ENCODE measurements at regions not wholly inside any gene's neighbourhood (a gene's known extent, or its start where the extent isn't known, plus 50 kb on each side); places are given as distances from the start of the nearest gene placed in this dataset.

GRCh38 chr10:30781670-30782121 lies 152.1 kb upstream of the LYZL2 start:
- no peak for DNase-seq (ENCODE audit: low spot score)
- in situ Hi-C loops (cut with MboI; ENCODE audit: low sequenced_read_pairs, unreplicated experiment) = loop anchor here (25.0 kb wide), 1 partner anchor 706 kb away; no protein-coding TSS in a partner anchor

GRCh38 chr10:30778769-30779168 lies 149.2 kb upstream of the LYZL2 start:
- DNase-seq (ENCODE audit: low spot score) = no peak
- no peak for TF ChIP-seq CTCF (IDR thresholded peaks at IDR 0.05; ENCODE audit: borderline replicate concordance, control extremely low read depth, extremely low read depth, insufficient read depth, missing control alignments)
- in situ Hi-C loops (cut with MboI; ENCODE audit: low sequenced_read_pairs, unreplicated experiment) = loop anchor here (25.0 kb wide), 1 partner anchor 709 kb away; no protein-coding TSS in a partner anchor

More at GRCh38 chr10:30781670-30782121, 152.1 kb upstream of the LYZL2 start:
- no peak for TF ChIP-seq CTCF (IDR thresholded peaks at IDR 0.05; ENCODE audit: borderline replicate concordance, control extremely low read depth, extremely low read depth, insufficient read depth, missing control alignments)

- TF ChIP-seq CTCF (IDR thresholded peaks at IDR 0.05; ENCODE audit: borderline replicate concordance, control extremely low read depth, extremely low read depth, insufficient read depth, missing control alignments) = no peak
- DNase-seq (ENCODE audit: low spot score) = no peak
- in situ Hi-C loops (cut with MboI; ENCODE audit: low sequenced_read_pairs, unreplicated experiment) = loop anchor here (25.0 kb wide), 1 partner anchor 711 kb away; no protein-coding TSS in a partner anchor
These were observed 146.4 kb upstream of the LYZL2 start for GRCh38 chr10:30775779-30776591.

GRCh38 chr10:30774261-30774660 lies 144.7 kb upstream of the LYZL2 start:
- in situ Hi-C loops (cut with MboI; ENCODE audit: low sequenced_read_pairs, unreplicated experiment) = no loop called here
- no peak for TF ChIP-seq CTCF (IDR thresholded peaks at IDR 0.05; ENCODE audit: borderline replicate concordance, control extremely low read depth, extremely low read depth, insufficient read depth, missing control alignments)
- DNase-seq (ENCODE audit: low spot score) = no peak

GRCh38 chr10:30773501-30773900 lies 143.9 kb upstream of the LYZL2 start:
- no peak for DNase-seq (ENCODE audit: low spot score)
- no peak for TF ChIP-seq CTCF (IDR thresholded peaks at IDR 0.05; ENCODE audit: borderline replicate concordance, control extremely low read depth, extremely low read depth, insufficient read depth, missing control alignments)
- in situ Hi-C loops (cut with MboI; ENCODE audit: low sequenced_read_pairs, unreplicated experiment) = no loop called here

GRCh38 chr10:30770816-30771215 lies 141.3 kb upstream of the LYZL2 start:
- in situ Hi-C loops (cut with MboI; ENCODE audit: low sequenced_read_pairs, unreplicated experiment) = no loop called here
- TF ChIP-seq CTCF (IDR thresholded peaks at IDR 0.05; ENCODE audit: borderline replicate concordance, control extremely low read depth, extremely low read depth, insufficient read depth, missing control alignments) = no peak
- DNase-seq (ENCODE audit: low spot score) = no peak
